PC-9 (cell line): ENCODE measurements at regions not wholly inside any gene's neighbourhood (a gene's known extent, or its start where the extent isn't known, plus 50 kb on each side); places are given as distances from the start of the nearest gene placed in this dataset.

Experiments used
- BruUV-seq: library from RNA; stranded (reverse); fragments of 400-500 nt; replicated peaks from 2 replicates; lab custom pipeline; 2021; lab: Mats Ljungman, UMichigan
- CTCF ChIA-PET: fragments of 300-600 bp; sonication (Branson Sonifier 250); formaldehyde crosslinking; loops from one replicate; lab custom pipeline; 2022; ENCODE audit warnings: antibody characterized with exemption; lab: Charles Lee
- POLR2A ChIA-PET: fragments of 300-600 bp; sonication (Branson Sonifier 250); formaldehyde crosslinking; loops from one replicate; lab custom pipeline; 2022; ENCODE audit warnings: antibody characterized with exemption; ENCODE audit not compliant: unreplicated experiment; lab: Charles Lee
- DNase-seq, 2 experiments: peaks; one replicate each; pipeline versions ENCODE4 v3.0.0 to v3.0.0-alpha.2; 2015 to 2022; ENCODE audit warnings: mixed read lengths in 1 of 2
- H2AFZ ChIP-seq: fragments of 200-600 bp; sonication (generic); 2 replicates; pipeline ENCODE4 v1.8.1; 2017; ENCODE audit warnings: antibody characterized with exemption
- H3F3A ChIP-seq: fragments of 200-600 bp; sonication (generic); 2 replicates; pipeline ENCODE4 v1.8.1; 2017; ENCODE audit warnings: antibody characterized with exemption, mild to moderate bottlenecking, low read depth; ENCODE audit not compliant: insufficient read depth
- H3K27ac ChIP-seq: fragments of 200-600 bp; sonication (generic); 2 replicates; pipeline ENCODE4 v1.6.1; 2016; ENCODE audit warnings: mixed run types
- H3K27me3 ChIP-seq: fragments of 200-600 bp; sonication (generic); 2 replicates; pipeline ENCODE4 v1.6.1; 2016; ENCODE audit warnings: low read depth, mixed run types; ENCODE audit not compliant: insufficient read depth
- H3K36me3 ChIP-seq: fragments of 200-600 bp; sonication (generic); 2 replicates; pipeline ENCODE4 v1.6.1; 2016; ENCODE audit warnings: low read depth, mixed run types
- H3K4me1 ChIP-seq: fragments of 200-600 bp; sonication (generic); replicated peaks from 2 replicates; pipeline ENCODE4 v1.6.1; 2016; ENCODE audit warnings: mixed run types; ENCODE audit not compliant: insufficient read depth
- H3K4me2 ChIP-seq: fragments of 200-600 bp; sonication (generic); 2 replicates; pipeline ENCODE4 v1.6.1; 2017; ENCODE audit warnings: mixed run types
- H3K4me3 ChIP-seq: fragments of 200-600 bp; sonication (generic); 2 replicates; pipeline ENCODE4 v1.6.1; 2016; ENCODE audit warnings: mixed run types
- H3K79me2 ChIP-seq: fragments of 200-600 bp; sonication (generic); 2 replicates; pipeline ENCODE4 v1.6.1; 2017; ENCODE audit warnings: low read depth, mixed run types
- H3K9me2 ChIP-seq: fragments of 200-600 bp; sonication (generic); 2 replicates; pipeline ENCODE4 v1.8.1; 2017; ENCODE audit warnings: mild to moderate bottlenecking; ENCODE audit not compliant: insufficient read depth
- H3K9me3 ChIP-seq: fragments of 200-600 bp; sonication (generic); 2 replicates; pipeline ENCODE4 v1.8.1; 2016; ENCODE audit warnings: low read depth; ENCODE audit not compliant: insufficient read depth
- H4K20me1 ChIP-seq: fragments of 200-600 bp; sonication (generic); 2 replicates; pipeline ENCODE4 v1.8.1; 2017; ENCODE audit not compliant: insufficient read depth
- EZH2 ChIP-seq: fragments of 200-600 bp; sonication (generic); IDR thresholded peaks from 2 replicates; pipeline ENCODE4 v1.8.0; 2017; ENCODE audit warnings: antibody characterized with exemption, low read depth
- intact Hi-C: fragments of 100-400 bp; cut with micrococcal nuclease; formaldehyde crosslinking; loops from one replicate; pipeline ENCODE4 v1.10.0; 2022; ENCODE audit not compliant: unreplicated experiment
- TF ChIP-seq, protein P1 (sequence below): fragments of 200-600 bp; sonication (generic); conservative IDR thresholded peaks from 2 replicates; pipeline ENCODE4 v1.6.1; 2017; ENCODE audit warnings: mixed run types, antibody characterized with exemption, mild to moderate bottlenecking, moderate library complexity

DNA sequence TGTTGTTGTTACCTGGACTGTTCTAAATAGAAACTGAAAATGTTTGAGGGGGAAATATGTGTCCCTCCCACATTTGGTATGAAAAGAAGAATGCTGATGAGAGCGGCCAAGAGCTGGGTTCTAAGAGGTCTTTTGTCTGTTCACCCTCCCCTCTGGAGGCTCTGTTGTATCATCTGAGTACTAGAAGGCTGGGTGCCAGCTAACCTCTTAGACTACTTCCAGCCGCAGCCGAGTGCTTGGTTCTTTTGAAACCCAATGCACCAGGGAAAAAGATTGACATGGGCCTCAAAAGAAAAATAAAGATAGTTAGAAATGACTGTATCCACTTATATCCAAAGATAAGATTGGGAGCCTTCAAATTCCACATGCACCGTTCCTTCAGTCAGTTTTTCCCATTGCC is 255.9 kb downstream of the TXNL1 start:
- no TSS peak for BruUV-seq
- H3K27me3 ChIP-seq = no peaks in the 10 kb centered on the region
- CTCF ChIA-PET = no interaction called here
- POLR2A ChIA-PET = no interaction called here
- H3F3A ChIP-seq = no peaks in the 10 kb centered on the region
- H3K9me2 ChIP-seq = no peaks in the 10 kb centered on the region
- no peak overlapping the region for H3K4me3 ChIP-seq
- H3K9me3 ChIP-seq = no peaks in the 10 kb centered on the region
- no peak for DNase-seq
- no peak for TF ChIP-seq EZH2
- TF ChIP-seq, protein P1, sequence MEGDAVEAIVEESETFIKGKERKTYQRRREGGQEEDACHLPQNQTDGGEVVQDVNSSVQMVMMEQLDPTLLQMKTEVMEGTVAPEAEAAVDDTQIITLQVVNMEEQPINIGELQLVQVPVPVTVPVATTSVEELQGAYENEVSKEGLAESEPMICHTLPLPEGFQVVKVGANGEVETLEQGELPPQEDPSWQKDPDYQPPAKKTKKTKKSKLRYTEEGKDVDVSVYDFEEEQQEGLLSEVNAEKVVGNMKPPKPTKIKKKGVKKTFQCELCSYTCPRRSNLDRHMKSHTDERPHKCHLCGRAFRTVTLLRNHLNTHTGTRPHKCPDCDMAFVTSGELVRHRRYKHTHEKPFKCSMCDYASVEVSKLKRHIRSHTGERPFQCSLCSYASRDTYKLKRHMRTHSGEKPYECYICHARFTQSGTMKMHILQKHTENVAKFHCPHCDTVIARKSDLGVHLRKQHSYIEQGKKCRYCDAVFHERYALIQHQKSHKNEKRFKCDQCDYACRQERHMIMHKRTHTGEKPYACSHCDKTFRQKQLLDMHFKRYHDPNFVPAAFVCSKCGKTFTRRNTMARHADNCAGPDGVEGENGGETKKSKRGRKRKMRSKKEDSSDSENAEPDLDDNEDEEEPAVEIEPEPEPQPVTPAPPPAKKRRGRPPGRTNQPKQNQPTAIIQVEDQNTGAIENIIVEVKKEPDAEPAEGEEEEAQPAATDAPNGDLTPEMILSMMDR = no peak
- H4K20me1 ChIP-seq = no peaks in the 10 kb centered on the region
- intact Hi-C loops = no loop called here
- H3K4me2 ChIP-seq = no peak overlapping the region
- H3K27ac ChIP-seq = no peak overlapping the region
- no peaks in the 10 kb centered on the region for H3K36me3 ChIP-seq
- H3K79me2 ChIP-seq = no peaks in the 10 kb centered on the region
- H3K4me1 ChIP-seq = no peaks in the 10 kb centered on the region
- H2AFZ ChIP-seq = no peak overlapping the region

DNA sequence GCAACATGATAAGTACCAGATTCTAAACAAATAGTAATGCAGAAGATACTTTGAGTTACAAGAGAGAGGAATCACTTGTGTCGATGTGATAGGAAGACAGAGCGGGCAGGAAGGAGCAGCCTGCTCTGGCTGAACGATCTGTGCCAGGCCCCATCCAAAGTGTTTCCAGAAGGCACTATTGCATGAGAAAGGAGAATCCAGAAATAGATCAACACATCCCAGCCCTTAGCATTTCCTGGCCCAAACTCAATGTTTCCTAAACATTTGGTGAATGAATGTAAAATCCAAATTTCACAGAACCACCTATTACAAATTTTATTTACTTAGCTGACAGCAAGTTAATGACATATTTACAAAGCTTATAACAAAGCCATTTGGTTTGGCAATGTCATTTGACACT is 257.2 kb downstream of the TXNL1 start:
- no peaks in the 10 kb centered on the region for H3K9me3 ChIP-seq

DNA sequence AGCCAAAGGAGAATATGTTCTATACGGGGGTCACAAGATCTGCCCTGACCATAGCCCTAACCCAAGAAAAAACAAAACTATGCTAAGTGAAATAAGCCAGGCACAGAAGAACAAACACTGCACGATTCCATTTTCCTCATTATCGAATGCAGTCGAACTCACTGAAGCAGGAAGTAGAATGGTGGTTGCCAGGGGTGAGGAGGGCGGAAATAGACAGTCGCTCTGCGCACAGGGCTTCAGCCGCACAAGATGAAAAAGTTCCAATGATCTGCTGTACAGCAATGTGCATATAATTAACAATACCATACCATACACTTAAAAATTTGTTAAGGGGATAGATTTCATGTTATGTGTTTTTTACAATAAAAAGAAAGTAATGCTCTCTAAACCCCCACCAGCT is 257.7 kb downstream of the TXNL1 start:
- H3K27me3 ChIP-seq = no peaks in the 10 kb centered on the region
- H3K4me1 ChIP-seq = no peaks in the 10 kb centered on the region
- no peaks in the 10 kb centered on the region for H3K9me3 ChIP-seq
- ChIA-PET CTCF (no interaction called here), POLR2A (no interaction called here)
- no peak overlapping the region for H3K27ac ChIP-seq
- H3K4me3 ChIP-seq = no peak overlapping the region
- no peak overlapping the region for H2AFZ ChIP-seq
- H3K36me3 ChIP-seq = no peaks in the 10 kb centered on the region
- H3K9me2 ChIP-seq = no peaks in the 10 kb centered on the region
- H4K20me1 ChIP-seq = no peaks in the 10 kb centered on the region
- no peak for TF ChIP-seq EZH2
- intact Hi-C loops = no loop called here
- H3F3A ChIP-seq = no peaks in the 10 kb centered on the region
- no peak for DNase-seq
- BruUV-seq = no TSS peak
- no peak overlapping the region for H3K4me2 ChIP-seq
- H3K79me2 ChIP-seq = no peaks in the 10 kb centered on the region

More for the DNA sequence above, 257.2 kb downstream of the TXNL1 start:
- Histone ChIP-seq H3K9me2 (no peaks in the 10 kb centered on the region), H3F3A (no peaks in the 10 kb centered on the region), H2AFZ (no peak overlapping the region), H3K79me2 (no peaks in the 10 kb centered on the region), H3K27ac (no peak overlapping the region), H3K36me3 (no peaks in the 10 kb centered on the region), H3K4me2 (no peak overlapping the region), H3K4me3 (no peak overlapping the region), H3K27me3 (no peaks in the 10 kb centered on the region), H3K4me1 (no peaks in the 10 kb centered on the region), H4K20me1 (no peaks in the 10 kb centered on the region)
- intact Hi-C loops = no loop called here
- BruUV-seq = no TSS peak
- TF ChIP-seq, protein P1 = no peak
- TF ChIP-seq EZH2 = no peak
- DNase-seq = no peak
- CTCF ChIA-PET = no interaction called here
- POLR2A ChIA-PET = no interaction called here

DNA sequence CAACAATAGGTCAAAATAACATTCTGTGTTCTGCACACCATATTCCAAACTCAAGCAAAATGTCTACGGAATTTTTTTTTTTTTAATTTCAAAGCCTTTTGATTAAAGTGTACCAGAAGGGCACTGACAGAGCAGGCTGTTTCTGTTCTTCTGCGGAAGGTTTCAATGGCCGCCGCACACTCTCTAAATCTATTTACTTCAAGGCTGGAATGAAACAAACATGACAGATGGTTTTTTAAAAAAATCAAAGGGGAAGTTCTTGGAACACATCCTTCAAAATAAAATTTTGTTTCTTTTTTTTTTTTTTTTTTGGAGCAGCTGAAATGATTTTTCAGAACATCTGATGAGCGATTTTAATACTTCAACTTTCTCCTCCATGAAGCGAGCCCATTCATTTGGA is 259.1 kb downstream of the TXNL1 start:
- Histone ChIP-seq H3K27ac (no peak overlapping the region), H3F3A (no peaks in the 10 kb centered on the region; the same call in 1 of the 2 replicates), H3K4me3 (no peak overlapping the region), H3K9me3 (no peaks in the 10 kb centered on the region), H3K4me2 (no peak overlapping the region), H2AFZ (no peak overlapping the region), H4K20me1 (no peaks in the 10 kb centered on the region), H3K4me1 (peaks cover 8% of the 10 kb centered on the region), H3K27me3 (no peaks in the 10 kb centered on the region), H3K79me2 (no peaks in the 10 kb centered on the region), H3K36me3 (no peaks in the 10 kb centered on the region), H3K9me2 (no peaks in the 10 kb centered on the region)
- TF ChIP-seq EZH2 = no peak
- TF ChIP-seq, protein P1 = no peak
- intact Hi-C loops = no loop called here
- DNase-seq = no peak
- BruUV-seq = no TSS peak
- POLR2A ChIA-PET = no interaction called here
- CTCF ChIA-PET = no interaction called here
